DOHH2 (cell line): ENCODE measurements at regions not wholly inside any gene's neighbourhood (a gene's known extent, or its start where the extent isn't known, plus 50 kb on each side); places are given as distances from the start of the nearest gene placed in this dataset.

Experiments
- H3F3A ChIP-seq: fragments of 200-600 bp; sonication (generic), shearing (Covaris generic); 2 replicates; pipeline ENCODE4 v1.6.0; 2016; ENCODE audit warnings: antibody characterized with exemption, mild to moderate bottlenecking; ENCODE audit not compliant: control insufficient read depth, insufficient read depth
- H3K27ac ChIP-seq: fragments of 200-600 bp; sonication (generic); 2 replicates; pipeline ENCODE4 v1.5.1; 2014; ENCODE audit warnings: low read depth, mild to moderate bottlenecking, low read length, moderate library complexity
- H3K27me3 ChIP-seq: fragments of 200-600 bp; sonication (generic); 2 replicates; pipeline ENCODE4 v1.6.1; 2014; ENCODE audit warnings: mild to moderate bottlenecking, low read length, mixed read lengths; ENCODE audit not compliant: control insufficient read depth
- H3K36me3 ChIP-seq: fragments of 200-600 bp; sonication (generic); 2 replicates; pipeline ENCODE4 v1.6.1; 2014; ENCODE audit warnings: mild to moderate bottlenecking, low read length, moderate library complexity, mixed read lengths; ENCODE audit not compliant: control insufficient read depth
- H3K4me1 ChIP-seq: fragments of 200-600 bp; sonication (generic); 2 replicates; pipeline ENCODE4 v1.6.1; 2014; ENCODE audit warnings: mild to moderate bottlenecking, low read length, mixed read lengths; ENCODE audit not compliant: control insufficient read depth
- H3K4me2 ChIP-seq: fragments of 200-600 bp; sonication (generic); 2 replicates; pipeline ENCODE4 v1.6.0; 2014; ENCODE audit warnings: mild to moderate bottlenecking, low read length, moderate library complexity
- H3K4me3 ChIP-seq: fragments of 200-600 bp; sonication (generic); 2 replicates; pipeline ENCODE4 v1.5.1; 2014; ENCODE audit warnings: mild to moderate bottlenecking, low read length, mixed read lengths
- H3K79me2 ChIP-seq: fragments of 200-600 bp; sonication (generic); 2 replicates; pipeline ENCODE4 v1.6.1; 2014; ENCODE audit warnings: mild to moderate bottlenecking, low read length, mixed read lengths; ENCODE audit not compliant: control insufficient read depth
- H3K9me2 ChIP-seq: fragments of 200-600 bp; sonication (generic); replicated peaks from 2 replicates; pipeline ENCODE4 v1.6.1; 2014; ENCODE audit warnings: mild to moderate bottlenecking, low read length, mixed read lengths; ENCODE audit not compliant: control insufficient read depth
- H3K9me3 ChIP-seq: fragments of 200-600 bp; sonication (generic); 2 replicates; pipeline ENCODE4 v1.6.1; 2014; ENCODE audit warnings: antibody characterized with exemption, low read length, mixed read lengths; ENCODE audit not compliant: control insufficient read depth, insufficient read depth
- H4K20me1 ChIP-seq: fragments of 200-600 bp; sonication (generic); 2 replicates; pipeline ENCODE4 v1.6.0; 2014; ENCODE audit warnings: low read depth, mild to moderate bottlenecking, antibody characterized with exemption, low read length, moderate library complexity; ENCODE audit not compliant: control insufficient read depth, insufficient read depth
- CTCF ChIP-seq: fragments of 200-600 bp; sonication (generic); IDR thresholded peaks from one replicate; pipeline ENCODE4 v1.5.1; 2014; ENCODE audit warnings: antibody characterized with exemption, mild to moderate bottlenecking, low read depth, low read length; ENCODE audit not compliant: poor library complexity, severe bottlenecking
- EZH2phosphoT487 ChIP-seq: fragments of 200-600 bp; sonication (generic); IDR thresholded peaks from 2 replicates; pipeline ENCODE4 v1.6.1; 2017; ENCODE audit warnings: borderline replicate concordance, mild to moderate bottlenecking, antibody characterized with exemption, low read length, moderate library complexity, mixed read lengths

GRCh38 chr10:44205067-44205466 lies 179.8 kb downstream of the CXCL12 start:
- Histone ChIP-seq H3F3A (no peaks in the 10 kb centered on the region), H3K4me3 (no peak overlapping the region), H4K20me1 (no peaks in the 10 kb centered on the region), H3K79me2 (no peaks in the 10 kb centered on the region), H3K27me3 (no peaks in the 10 kb centered on the region), H3K9me3 (no peaks in the 10 kb centered on the region), H3K36me3 (no peaks in the 10 kb centered on the region), H3K9me2 (no peaks in the 10 kb centered on the region), H3K27ac (no peak overlapping the region), H3K4me1 (no peaks in the 10 kb centered on the region), H3K4me2 (no peak overlapping the region)
- no peak for TF ChIP-seq CTCF
- no peak for TF ChIP-seq EZH2phosphoT487

DNA sequence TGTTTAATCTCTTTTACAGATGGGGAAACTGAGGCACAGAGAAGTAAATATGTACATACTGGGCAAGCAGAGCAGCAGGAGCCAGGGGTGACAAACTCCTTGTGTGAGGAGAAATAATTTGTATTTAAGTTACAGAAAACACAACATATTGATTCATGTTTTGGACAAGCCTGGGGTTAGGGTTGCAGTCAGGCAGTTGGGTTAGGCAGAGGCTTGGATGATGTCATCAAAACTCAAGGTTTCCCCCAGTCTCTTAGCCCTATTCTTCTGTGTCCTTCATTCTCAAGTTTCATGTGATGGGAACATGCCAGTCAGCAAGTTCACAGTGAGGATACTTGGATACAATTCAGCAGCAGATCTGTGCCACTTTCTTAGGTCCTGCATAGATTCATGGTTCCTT lies 181.4 kb downstream of the CXCL12 start:
- Histone ChIP-seq H3K4me1 (no peaks in the 10 kb centered on the region), H3K4me2 (no peak overlapping the region), H3K9me2 (no peaks in the 10 kb centered on the region), H4K20me1 (no peaks in the 10 kb centered on the region), H3K27ac (no peak overlapping the region), H3K27me3 (no peaks in the 10 kb centered on the region), H3K79me2 (no peaks in the 10 kb centered on the region), H3K4me3 (no peak overlapping the region), H3F3A (no peaks in the 10 kb centered on the region), H3K36me3 (no peaks in the 10 kb centered on the region), H3K9me3 (no peaks in the 10 kb centered on the region)
- TF ChIP-seq EZH2phosphoT487, result no peak
- TF ChIP-seq CTCF, result no peak

- no peaks in the 10 kb centered on the region for H3K79me2 ChIP-seq
- H3K4me2 ChIP-seq, result no peak overlapping the region
- no peaks in the 10 kb centered on the region for H4K20me1 ChIP-seq
- H3K27ac ChIP-seq, result no peak overlapping the region
- no peaks in the 10 kb centered on the region for H3K9me3 ChIP-seq
- no peaks in the 10 kb centered on the region for H3K4me1 ChIP-seq
- no peak overlapping the region for H3K4me3 ChIP-seq
- H3F3A ChIP-seq, result no peaks in the 10 kb centered on the region
- no peaks in the 10 kb centered on the region for H3K27me3 ChIP-seq
- TF ChIP-seq CTCF (no peak), EZH2phosphoT487 (no peak)
- H3K36me3 ChIP-seq, result no peaks in the 10 kb centered on the region
- H3K9me2 ChIP-seq, result no peaks in the 10 kb centered on the region
Measured at GRCh38 chr10:44202952-44203351, 181.9 kb downstream of the CXCL12 start.

DNA sequence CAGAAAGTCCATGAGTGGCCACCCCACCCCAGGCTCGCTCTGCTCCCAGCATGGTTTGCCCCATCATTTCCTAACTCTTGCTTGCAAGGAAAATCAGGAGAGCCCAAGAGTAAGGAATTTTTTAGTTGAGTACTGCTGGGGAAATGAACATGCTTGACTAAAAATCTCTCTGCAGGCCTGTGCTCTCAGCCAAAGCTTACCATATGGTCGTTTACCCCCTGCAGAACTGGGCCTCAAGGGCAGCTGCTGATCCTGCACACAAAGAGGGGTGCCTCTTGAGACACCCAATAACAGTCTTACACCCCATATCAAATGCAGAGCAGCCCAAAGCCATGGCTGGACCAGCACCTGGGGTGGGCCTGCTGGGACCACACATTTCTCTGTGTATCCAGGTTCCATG lies 183.2 kb downstream of the CXCL12 start:
- Histone ChIP-seq H3F3A (no peaks in the 10 kb centered on the region), H3K9me2 (no peaks in the 10 kb centered on the region), H3K36me3 (no peaks in the 10 kb centered on the region)

More for the DNA sequence above, 183.2 kb downstream of the CXCL12 start:
- Histone ChIP-seq H3K27me3 (no peaks in the 10 kb centered on the region), H3K9me3 (no peaks in the 10 kb centered on the region), H4K20me1 (no peaks in the 10 kb centered on the region), H3K4me2 (no peak overlapping the region), H3K79me2 (no peaks in the 10 kb centered on the region), H3K4me1 (no peaks in the 10 kb centered on the region), H3K27ac (no peak overlapping the region), H3K4me3 (no peak overlapping the region)
- TF ChIP-seq CTCF (no peak), EZH2phosphoT487 (no peak)
